HEK293T (cell line): ENCODE measurements at regions not wholly inside any gene's neighbourhood (a gene's known extent, or its start where the extent isn't known, plus 50 kb on each side); places are given as distances from the start of the nearest gene placed in this dataset.

ENCODE experiments used
- BHLHE40 ChIP-seq: fragments of 450-650 bp; IDR thresholded peaks from 2 replicates; pipeline ENCODE4 v1.6.1; 2016; ENCODE audit warnings: mild to moderate bottlenecking, moderate library complexity, borderline replicate concordance
- ELF4 ChIP-seq: fragments of 450-650 bp; IDR thresholded peaks from 2 replicates; pipeline ENCODE4 v1.6.1; 2017; ENCODE audit warnings: antibody characterized with exemption
- FOXA1 ChIP-seq: fragments of 450-650 bp; IDR thresholded peaks from 2 replicates; pipeline ENCODE4 v1.6.1; 2016; ENCODE audit warnings: mild to moderate bottlenecking
- L3MBTL2 ChIP-seq: fragments of 450-650 bp; conservative IDR thresholded peaks from 2 replicates; pipeline ENCODE4 v1.6.1; 2016; ENCODE audit warnings: mild to moderate bottlenecking
- NFRKB ChIP-seq: fragments of 450-650 bp; IDR thresholded peaks from 2 replicates; pipeline ENCODE4 v1.6.1; 2016; ENCODE audit warnings: mild to moderate bottlenecking, moderate library complexity
- SP1 ChIP-seq: fragments of 450-650 bp; IDR thresholded peaks from 2 replicates; pipeline ENCODE4 v1.6.1; 2017
- ZNF384 ChIP-seq: fragments of 450-650 bp; IDR thresholded peaks from 2 replicates; pipeline ENCODE4 v1.6.1; 2016

GRCh38 chr13:34701919-34702318 lies 240.2 kb upstream of the NBEA start:
- TF ChIP-seq FOXA1 (no peak), L3MBTL2 (no peak), ELF4 (no peak), ZNF384 (no peak), BHLHE40 (no peak), NFRKB (no peak), SP1 (no peak)
